Epithelial cell of proximal tubule (primary cell): ENCODE measurements at regions not wholly inside any gene's neighbourhood (a gene's known extent, or its start where the extent isn't known, plus 50 kb on each side); places are given as distances from the start of the nearest gene placed in this dataset.

Experiments
- DNase-seq: peaks from one replicate; pipeline ENCODE4 v3.0.0-alpha.2; 2011; ENCODE audit warnings: low read depth
- H3K4me3 ChIP-seq: 2 replicates; pipeline ENCODE4 v1.5.1; 2011; ENCODE audit warnings: low read depth, mild to moderate bottlenecking, low read length
- TF ChIP-seq, protein P1 (sequence below): conservative IDR thresholded peaks from 2 replicates; pipeline ENCODE4 v1.5.1; 2012; ENCODE audit warnings: low read depth, mild to moderate bottlenecking, low read length

DNA sequence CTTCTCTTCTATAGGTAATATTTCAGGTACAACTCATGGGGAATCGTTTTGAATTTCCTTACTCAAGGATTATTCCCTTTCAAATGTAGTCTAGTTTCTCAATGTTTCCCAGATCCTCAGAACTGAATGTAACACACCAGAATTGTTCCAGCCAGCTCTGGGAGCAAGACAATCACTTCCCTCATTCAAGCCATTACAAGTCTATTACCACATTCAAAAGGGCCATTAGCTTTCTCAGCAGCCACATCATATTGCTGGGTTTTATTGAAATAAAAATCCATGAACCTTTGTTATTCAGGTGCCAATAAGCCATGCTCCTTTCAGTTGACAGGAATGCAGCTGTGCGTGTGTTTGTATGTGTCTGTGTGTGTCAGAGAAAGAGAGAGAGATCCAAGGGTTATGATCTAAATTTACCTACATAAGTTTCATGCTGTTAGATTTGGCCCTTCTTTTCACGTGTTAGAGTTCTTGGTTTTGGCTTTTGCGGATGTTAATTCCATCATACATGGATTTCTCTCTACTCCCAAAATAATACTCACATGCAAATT, 357.7 kb downstream of the BCAT1 start:
- no peak overlapping the region for H3K4me3 ChIP-seq
- TF ChIP-seq, protein P1, sequence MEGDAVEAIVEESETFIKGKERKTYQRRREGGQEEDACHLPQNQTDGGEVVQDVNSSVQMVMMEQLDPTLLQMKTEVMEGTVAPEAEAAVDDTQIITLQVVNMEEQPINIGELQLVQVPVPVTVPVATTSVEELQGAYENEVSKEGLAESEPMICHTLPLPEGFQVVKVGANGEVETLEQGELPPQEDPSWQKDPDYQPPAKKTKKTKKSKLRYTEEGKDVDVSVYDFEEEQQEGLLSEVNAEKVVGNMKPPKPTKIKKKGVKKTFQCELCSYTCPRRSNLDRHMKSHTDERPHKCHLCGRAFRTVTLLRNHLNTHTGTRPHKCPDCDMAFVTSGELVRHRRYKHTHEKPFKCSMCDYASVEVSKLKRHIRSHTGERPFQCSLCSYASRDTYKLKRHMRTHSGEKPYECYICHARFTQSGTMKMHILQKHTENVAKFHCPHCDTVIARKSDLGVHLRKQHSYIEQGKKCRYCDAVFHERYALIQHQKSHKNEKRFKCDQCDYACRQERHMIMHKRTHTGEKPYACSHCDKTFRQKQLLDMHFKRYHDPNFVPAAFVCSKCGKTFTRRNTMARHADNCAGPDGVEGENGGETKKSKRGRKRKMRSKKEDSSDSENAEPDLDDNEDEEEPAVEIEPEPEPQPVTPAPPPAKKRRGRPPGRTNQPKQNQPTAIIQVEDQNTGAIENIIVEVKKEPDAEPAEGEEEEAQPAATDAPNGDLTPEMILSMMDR = no peak
- no peak for DNase-seq

DNA sequence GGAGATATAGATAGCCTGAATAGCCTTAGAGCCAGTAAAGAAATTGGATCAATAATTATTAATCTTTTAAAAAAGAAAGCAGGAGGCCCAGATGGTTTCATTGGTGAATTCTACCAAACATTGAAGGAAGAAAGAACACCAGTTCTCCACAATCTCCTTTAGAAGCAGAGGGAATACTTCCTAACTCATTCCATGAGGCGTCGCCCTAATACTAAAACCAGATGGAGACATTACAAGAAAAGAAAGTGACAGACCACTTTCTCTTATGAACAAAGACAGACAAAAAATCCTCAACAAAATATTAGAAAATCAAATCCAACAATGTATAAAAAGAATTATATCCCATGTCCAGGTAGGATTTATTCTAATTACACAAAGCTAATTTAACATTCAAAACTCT, 362.6 kb downstream of the BCAT1 start:
- TF ChIP-seq, protein P1 = no peak
- no peak overlapping the region for H3K4me3 ChIP-seq
- DNase-seq = no peak

DNA sequence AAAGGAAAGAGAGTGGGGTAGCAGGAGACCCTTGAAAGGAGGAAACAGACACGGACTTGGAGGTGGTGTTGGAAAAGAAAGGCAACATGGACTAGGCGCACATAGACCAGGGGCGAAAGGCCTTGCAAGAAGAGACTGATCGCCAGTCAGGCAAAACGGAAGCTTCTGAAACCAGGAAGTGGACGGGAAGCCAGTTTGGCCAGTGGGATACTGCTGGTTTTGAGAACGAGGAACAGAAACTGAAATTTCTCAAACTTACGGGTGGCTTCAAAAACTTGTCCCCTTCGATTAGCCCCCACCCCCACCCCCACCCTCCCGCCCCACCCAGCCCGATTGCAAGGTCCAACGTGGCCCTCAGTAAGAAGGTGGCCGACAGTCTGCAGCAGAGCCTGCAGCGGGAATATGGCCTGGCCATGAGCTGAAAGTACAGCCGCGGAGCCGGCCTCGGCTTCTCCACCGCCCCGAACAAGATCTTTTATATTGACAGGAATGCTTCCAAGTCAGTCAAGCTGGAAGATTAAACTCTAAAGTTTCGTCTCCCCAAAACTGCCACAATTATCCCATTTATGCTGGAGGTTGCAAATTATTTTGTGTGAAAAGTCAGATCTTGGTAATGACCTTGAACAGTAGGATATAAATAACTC, 364.7 kb downstream of the BCAT1 start:
- TF ChIP-seq, protein P1 = no peak
- H3K4me3 ChIP-seq = no peak overlapping the region
- no peak for DNase-seq

DNA sequence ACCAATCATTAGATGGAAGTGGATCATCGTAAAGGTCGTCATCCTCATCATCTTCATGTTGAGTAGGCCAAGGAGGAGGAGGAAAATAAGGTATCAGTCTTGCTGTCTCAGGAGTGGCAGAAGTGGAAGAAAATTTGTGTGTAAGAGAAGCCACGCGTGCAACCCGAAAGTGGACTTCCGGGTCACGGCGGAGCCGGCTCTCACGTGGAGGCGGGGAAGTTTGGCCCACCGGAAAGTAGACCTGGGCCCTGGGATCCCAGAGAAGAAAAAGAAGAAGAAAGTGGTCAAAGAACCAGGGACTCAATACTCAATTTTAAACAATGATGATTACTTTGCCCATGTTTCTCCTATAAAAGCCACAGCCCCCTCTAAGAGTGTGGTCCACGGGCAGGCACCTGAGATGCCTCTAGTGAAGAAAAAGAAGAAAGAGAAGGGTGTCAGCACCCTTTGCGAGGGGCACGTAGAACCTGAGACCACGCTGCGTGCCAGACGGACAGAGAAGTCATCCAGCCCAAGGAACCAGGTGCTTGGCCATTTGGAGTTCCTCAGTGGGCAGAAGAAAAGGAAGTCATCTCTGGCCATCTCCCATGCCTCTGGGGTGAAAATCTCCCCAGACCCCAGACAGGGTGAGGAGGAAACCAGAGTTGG, 365.8 kb downstream of the BCAT1 start:
- no peak for DNase-seq
- TF ChIP-seq, protein P1 = no peak
- H3K4me3 ChIP-seq = no peak overlapping the region

DNA sequence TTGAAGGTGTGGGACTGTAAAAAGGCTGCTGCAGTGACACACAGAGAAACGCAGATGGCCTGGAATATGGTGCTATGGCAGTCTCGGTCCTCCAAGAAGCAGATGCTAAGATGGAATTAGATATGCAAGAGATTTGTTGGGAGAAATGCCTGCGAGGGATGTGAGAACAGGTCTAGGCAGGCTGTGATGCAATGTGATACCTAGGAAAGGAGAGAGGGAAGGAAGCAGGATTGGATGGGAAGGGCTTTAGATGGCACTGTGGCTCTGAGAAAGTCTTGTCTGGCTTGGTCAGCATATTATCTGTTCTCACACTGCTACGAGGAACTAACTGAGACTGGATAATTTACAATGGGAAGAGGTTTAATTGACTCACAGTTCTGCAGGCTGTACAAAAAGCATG, 374.4 kb downstream of the BCAT1 start:
- H3K4me3 ChIP-seq = no peak overlapping the region
- no peak for DNase-seq
- TF ChIP-seq, protein P1 = no peak

DNA sequence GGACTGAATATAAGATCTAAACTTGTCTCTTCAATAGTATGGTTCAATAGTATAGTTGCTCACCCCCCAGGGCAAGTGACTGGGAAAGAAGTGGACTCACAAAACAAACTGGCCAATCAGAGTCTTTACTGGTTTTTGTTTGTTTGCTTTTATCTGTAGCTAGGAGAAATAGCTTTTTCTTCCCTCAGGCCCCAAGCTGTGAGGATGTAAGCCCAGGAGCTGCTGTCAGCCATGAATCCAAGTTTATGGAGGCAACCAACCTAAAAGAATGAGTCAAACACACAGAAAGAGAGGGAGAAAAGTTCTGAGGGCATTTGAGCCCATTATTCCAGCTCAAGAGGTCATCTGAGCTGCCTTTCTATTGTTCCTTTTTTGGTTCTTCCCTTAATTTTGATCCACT, 375.3 kb downstream of the BCAT1 start:
- H3K4me3 ChIP-seq = no peak overlapping the region
- no peak for DNase-seq
- TF ChIP-seq, protein P1 = no peak
